HFF-Myc (cell line): ENCODE measurements at regions not wholly inside any gene's neighbourhood (a gene's known extent, or its start where the extent isn't known, plus 50 kb on each side); places are given as distances from the start of the nearest gene placed in this dataset.

ENCODE experiments used
- DNase-seq: peaks from one replicate; pipeline ENCODE4 v3.0.0-alpha.2; 2011; ENCODE audit warnings: low read depth; ENCODE audit errors: extremely low read depth
- H3K4me3 ChIP-seq: replicated peaks from 2 replicates; pipeline ENCODE4 v1.5.1; 2011; ENCODE audit warnings: low read depth, mild to moderate bottlenecking, control low read depth, low read length
- CTCF ChIP-seq: IDR thresholded peaks from 2 replicates; pipeline ENCODE4 v1.5.1; 2012; ENCODE audit warnings: mild to moderate bottlenecking, low read depth, low read length, control low read depth; ENCODE audit errors: missing control alignments

DNA sequence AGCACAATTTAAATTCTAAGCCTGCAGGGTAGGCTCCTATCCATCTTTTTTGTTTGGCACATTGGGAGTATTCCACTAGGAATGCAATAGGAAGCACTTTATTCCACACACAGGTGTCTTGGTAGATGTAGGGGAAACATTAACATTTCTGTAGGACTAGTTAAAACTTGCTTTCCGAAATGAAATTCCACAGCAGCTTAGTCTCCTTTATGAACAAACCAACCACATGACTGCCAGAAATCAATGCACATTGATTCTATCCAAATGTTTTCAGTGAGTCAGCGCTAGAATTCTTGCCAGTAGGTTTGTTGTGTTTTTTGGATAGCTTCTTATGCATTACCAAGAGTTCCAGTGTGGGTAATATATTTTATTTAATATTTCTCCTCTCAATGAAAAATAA is 207.9 kb upstream of the CSNK1A1L start:
- DNase-seq = peak; percentile 73
- no peak overlapping the region for H3K4me3 ChIP-seq
- no peak for TF ChIP-seq CTCF

DNA sequence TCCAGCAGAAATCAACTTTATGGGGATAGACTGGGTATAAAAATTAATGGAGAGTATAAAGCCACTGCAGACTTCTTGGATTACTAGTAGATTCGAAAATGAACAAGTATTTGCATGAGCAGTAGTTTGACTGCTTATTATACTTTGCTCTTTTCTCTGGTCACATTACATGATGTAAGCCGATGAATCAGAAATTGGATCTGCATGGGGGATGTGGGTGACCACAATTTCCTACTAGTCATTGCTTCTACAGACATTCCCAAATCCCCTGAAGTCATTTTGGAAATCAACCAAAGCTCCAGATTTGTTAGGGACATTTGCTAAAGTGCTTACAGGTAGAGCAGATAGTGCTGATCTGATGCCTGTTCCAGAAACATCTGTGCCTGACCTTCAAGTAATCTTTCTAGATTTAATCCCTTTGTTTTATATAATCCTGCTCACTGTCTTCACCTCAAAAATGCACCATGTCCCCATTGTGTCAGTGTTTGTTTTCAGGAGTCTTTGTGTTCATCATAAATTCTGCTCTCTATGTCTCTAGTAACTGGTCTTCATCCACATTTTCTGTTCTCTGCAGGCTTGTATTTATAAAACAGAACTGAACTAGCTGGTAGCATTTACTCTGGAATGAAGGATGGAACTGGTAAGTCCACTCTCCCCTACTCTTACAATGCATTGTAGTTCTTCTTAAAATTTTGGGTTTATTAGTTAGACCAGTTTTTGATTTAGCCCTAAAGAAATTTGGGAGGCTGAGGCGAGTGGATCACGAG is 201.5 kb upstream of the CSNK1A1L start:
- no peak overlapping the region for H3K4me3 ChIP-seq
- peak; percentile 94 for DNase-seq
- TF ChIP-seq CTCF = no peak

- no peak for DNase-seq
- no peak overlapping the region for H3K4me3 ChIP-seq
- TF ChIP-seq CTCF = no peak
These were observed 198.1 kb upstream of the CSNK1A1L start for GRCh38 chr13:37303606-37304005.

GRCh38 chr13:37302686-37303085 is 197.2 kb upstream of the CSNK1A1L start:
- no peak for TF ChIP-seq CTCF

DNA sequence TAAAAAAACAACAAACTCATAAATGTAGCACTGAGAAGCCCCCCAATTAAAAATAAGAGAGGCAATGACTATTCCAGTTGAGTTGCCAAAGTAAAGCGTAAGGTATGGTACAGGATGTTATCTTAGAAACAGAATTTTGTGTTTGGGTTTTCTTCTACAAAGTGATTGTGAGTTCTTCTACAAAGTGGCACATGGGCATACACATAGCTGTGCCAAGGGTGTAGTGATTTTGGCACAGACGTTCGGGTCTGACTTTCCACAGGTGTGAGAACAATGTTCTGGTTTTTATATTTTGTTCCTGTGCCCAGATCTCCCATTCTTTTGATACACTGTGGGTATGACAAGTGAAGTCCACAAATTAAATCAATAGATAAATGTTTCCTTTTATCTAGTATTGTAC is 190.1 kb upstream of the CSNK1A1L start:
- no peak for DNase-seq
- H3K4me3 ChIP-seq = no peak overlapping the region
- no peak for TF ChIP-seq CTCF

More at GRCh38 chr13:37302686-37303085, 197.2 kb upstream of the CSNK1A1L start:
- H3K4me3 ChIP-seq = no peak overlapping the region
- no peak for DNase-seq

DNA sequence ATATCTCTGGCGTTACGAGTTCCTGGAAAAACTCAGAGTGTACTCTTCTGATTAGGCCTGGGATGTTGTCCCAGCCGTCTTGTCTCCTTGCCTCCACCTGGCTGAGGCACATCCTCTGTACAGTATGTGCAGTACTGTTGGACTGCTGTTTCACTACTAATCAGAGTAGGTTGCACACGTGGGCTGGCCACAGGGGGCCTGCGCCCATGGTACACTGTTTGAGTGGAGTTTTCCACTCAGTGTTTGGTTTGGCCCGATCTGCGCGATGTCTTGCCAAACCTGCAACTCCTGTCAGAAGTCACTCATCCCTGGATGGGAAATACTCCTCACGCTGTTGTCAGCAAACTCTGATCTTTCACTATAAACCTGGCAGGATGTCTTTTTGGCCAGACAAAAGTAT is 189.6 kb upstream of the CSNK1A1L start:
- no peak for DNase-seq
- no peak for TF ChIP-seq CTCF
- H3K4me3 ChIP-seq = no peak overlapping the region

DNA sequence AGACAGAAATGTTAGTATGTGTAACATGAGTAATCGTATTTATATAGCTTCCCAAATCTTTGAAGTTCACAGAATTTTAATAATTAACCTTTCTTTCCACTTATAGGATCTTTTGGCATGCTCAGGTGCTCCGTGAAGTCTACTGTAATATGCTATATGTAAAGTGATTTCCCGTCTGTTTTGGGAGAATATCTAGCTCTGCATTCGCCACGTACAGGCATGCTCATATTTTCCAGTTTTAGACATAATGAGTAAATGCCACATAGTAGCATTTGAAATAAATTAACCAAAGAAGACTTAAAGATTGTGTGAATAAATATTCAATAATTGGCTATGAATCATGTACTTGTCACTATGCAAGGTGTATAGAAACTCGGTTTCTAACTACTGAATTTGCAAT is 189.0 kb upstream of the CSNK1A1L start:
- no peak overlapping the region for H3K4me3 ChIP-seq
- no peak for TF ChIP-seq CTCF
- no peak for DNase-seq
